Suprapubic skin (tissue), 4 donors: ENCODE measurements at regions not wholly inside any gene's neighbourhood (a gene's known extent, or its start where the extent isn't known, plus 50 kb on each side); places are given as distances from the start of the nearest gene placed in this dataset.
"Not testable (repeated sequence)": the region's sequence is repeated elsewhere in the genome, so short reads cannot be mapped to it uniquely, and the experiment has no call there.

Experiments used
- DNase-seq, 2 donors: peaks; one replicate each; pipeline ENCODE4 v3.0.0-alpha.2; 2019; ENCODE audit warnings: low spot score in 2 of 2
- H3K27ac ChIP-seq: fragments of 200-600 bp; sonication (generic); one replicate; pipeline ENCODE4 v1.5.1; 2019
- H3K27me3 ChIP-seq: fragments of 200-600 bp; sonication (generic); one replicate; pipeline ENCODE4 v1.5.1; 2019
- H3K36me3 ChIP-seq: fragments of 200-600 bp; sonication (generic); one replicate; pipeline ENCODE4 v1.5.1; 2019
- H3K4me1 ChIP-seq: fragments of 200-600 bp; sonication (generic); one replicate; pipeline ENCODE4 v1.5.1; 2019
- H3K4me3 ChIP-seq: fragments of 200-600 bp; sonication (generic); one replicate; pipeline ENCODE4 v1.5.1; 2019; ENCODE audit warnings: mild to moderate bottlenecking
- H3K9me3 ChIP-seq: fragments of 200-600 bp; sonication (generic); one replicate; pipeline ENCODE4 v1.5.1; 2019
- EP300 ChIP-seq: sonication (generic); formaldehyde crosslinking; IDR thresholded peaks from one replicate; pipeline ENCODE4 v1.6.1; 2017; ENCODE audit warnings: antibody characterized with exemption
- POLR2A ChIP-seq, 2 donors: fragments of 450-650 bp; IDR thresholded peaks; one replicate each; pipeline ENCODE4 v1.6.1; 2017; ENCODE audit warnings: antibody characterized with exemption in 2 of 2, mild to moderate bottlenecking in 2 of 2, moderate library complexity in 2 of 2
- POLR2AphosphoS5 ChIP-seq, 3 donors: sonication (generic); formaldehyde crosslinking; IDR thresholded peaks; one replicate each; pipeline ENCODE4 v1.6.1; 2017; ENCODE audit warnings: antibody characterized with exemption in 3 of 3
- WGBS: methylation state at CpG from one replicate; pipeline ENCODE4 v1.1.5; 2018; 5-methylcytosine and 5-hydroxymethylcytosine counted together
- TF ChIP-seq, protein P1 (sequence below), 2 donors: fragments of 200-600 bp in 1 of 2; fragments of 450-650 bp in 1 of 2; sonication (generic) in 1 of 2; IDR thresholded peaks; one replicate each; pipeline ENCODE4 v1.5.1; 2016 to 2019; ENCODE audit warnings: antibody characterized with exemption in 2 of 2, mild to moderate bottlenecking in 1 of 2, moderate library complexity in 1 of 2

GRCh38 chr9:97220894-97221477 lies 86.5 kb upstream of the CCDC180 start:
- no peak overlapping the region for H3K27ac ChIP-seq
- H3K27me3 ChIP-seq, result peaks cover 49% of the 10 kb centered on the region
- no peaks in the 10 kb centered on the region for H3K36me3 ChIP-seq
- TF ChIP-seq POLR2A (IDR thresholded peaks at IDR 0.05), result no peak
- no peak for TF ChIP-seq POLR2AphosphoS5 (IDR thresholded peaks at IDR 0.05)
- TF ChIP-seq, protein P1, sequence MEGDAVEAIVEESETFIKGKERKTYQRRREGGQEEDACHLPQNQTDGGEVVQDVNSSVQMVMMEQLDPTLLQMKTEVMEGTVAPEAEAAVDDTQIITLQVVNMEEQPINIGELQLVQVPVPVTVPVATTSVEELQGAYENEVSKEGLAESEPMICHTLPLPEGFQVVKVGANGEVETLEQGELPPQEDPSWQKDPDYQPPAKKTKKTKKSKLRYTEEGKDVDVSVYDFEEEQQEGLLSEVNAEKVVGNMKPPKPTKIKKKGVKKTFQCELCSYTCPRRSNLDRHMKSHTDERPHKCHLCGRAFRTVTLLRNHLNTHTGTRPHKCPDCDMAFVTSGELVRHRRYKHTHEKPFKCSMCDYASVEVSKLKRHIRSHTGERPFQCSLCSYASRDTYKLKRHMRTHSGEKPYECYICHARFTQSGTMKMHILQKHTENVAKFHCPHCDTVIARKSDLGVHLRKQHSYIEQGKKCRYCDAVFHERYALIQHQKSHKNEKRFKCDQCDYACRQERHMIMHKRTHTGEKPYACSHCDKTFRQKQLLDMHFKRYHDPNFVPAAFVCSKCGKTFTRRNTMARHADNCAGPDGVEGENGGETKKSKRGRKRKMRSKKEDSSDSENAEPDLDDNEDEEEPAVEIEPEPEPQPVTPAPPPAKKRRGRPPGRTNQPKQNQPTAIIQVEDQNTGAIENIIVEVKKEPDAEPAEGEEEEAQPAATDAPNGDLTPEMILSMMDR (IDR thresholded peaks at IDR 0.05), result no peak
- TF ChIP-seq EP300, result no peak
- peak in 1 of 2 donors; percentile 62 for DNase-seq
- peak overlapping the region; percentile 39 for H3K4me3 ChIP-seq
- 6% methylated on average over 41 of the region's 44 CpGs for WGBS
- peaks cover 14% of the 10 kb centered on the region for H3K4me1 ChIP-seq
- no peaks in the 10 kb centered on the region for H3K9me3 ChIP-seq

DNA sequence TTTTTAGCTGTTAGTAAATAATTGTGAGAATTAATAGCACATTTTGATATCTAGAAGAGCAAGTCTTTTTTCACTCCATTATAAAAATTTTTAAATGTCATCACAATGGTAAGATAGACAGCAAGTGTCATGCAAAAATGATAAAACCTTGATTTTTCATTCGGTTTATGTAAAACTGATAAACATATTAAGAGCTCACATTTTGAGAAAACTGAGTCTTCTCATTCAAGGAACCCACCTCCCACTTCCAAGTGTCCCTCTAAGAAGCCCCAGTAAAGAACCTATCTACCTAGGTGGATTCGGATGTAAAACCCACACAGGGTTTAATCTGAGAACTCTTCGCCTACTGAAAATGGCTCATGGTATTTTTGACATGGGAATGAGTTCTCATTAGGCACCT lies 87.1 kb upstream of the CCDC180 start:
- not testable (repeated sequence) for H3K9me3 ChIP-seq, H3K27ac ChIP-seq, H3K36me3 ChIP-seq, DNase-seq, H3K4me3 ChIP-seq
- peaks cover 14% of the 10 kb centered on the region for H3K4me1 ChIP-seq
- H3K27me3 ChIP-seq, result peaks cover 52% of the 10 kb centered on the region
- WGBS, result 22% methylated on average over 3 of the region's 3 CpGs

GRCh38 chr9:97219443-97220140 lies 87.9 kb upstream of the CCDC180 start:
- Histone ChIP-seq H3K4me1 (peaks cover 14% of the 10 kb centered on the region), H3K27me3 (peaks cover 53% of the 10 kb centered on the region)
- WGBS, result 58% methylated on average over 11 of the region's 12 CpGs
- H3K4me3 ChIP-seq, H3K36me3 ChIP-seq, DNase-seq, H3K27ac ChIP-seq, H3K9me3 ChIP-seq: not testable (repeated sequence)

DNA sequence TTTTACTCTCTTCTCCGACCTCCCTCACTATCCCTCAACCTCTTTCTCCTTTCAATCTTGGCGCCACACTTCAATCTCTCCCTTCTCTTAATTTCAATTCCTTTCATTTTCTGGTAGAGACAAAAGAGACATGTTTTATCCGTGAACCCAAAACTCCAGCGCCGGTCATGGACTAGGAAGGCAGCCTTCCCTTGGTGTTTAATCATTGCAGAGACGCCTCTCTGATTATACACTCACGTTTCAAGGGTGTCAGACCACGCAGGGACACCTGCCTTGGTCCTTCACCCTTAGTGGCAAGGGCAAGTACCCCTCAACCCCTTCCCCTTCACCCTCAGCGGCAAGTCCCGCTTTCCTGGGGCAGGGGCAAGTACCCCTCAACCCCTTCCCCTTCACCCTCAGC lies 92.3 kb upstream of the CCDC180 start:
- H3K27ac ChIP-seq, H3K36me3 ChIP-seq, DNase-seq, H3K4me3 ChIP-seq, H3K4me1 ChIP-seq, H3K9me3 ChIP-seq: not testable (repeated sequence)
- WGBS, result 79% methylated on average over 9 of the region's 10 CpGs
- H3K27me3 ChIP-seq, result peaks cover 19% of the 10 kb centered on the region

GRCh38 chr9:97214556-97214955 lies 92.9 kb upstream of the CCDC180 start:
- not testable (repeated sequence) for H3K4me1 ChIP-seq, H3K36me3 ChIP-seq, H3K27ac ChIP-seq, H3K9me3 ChIP-seq, DNase-seq, H3K4me3 ChIP-seq
- 79% methylated on average over 6 of the region's 6 CpGs for WGBS
- H3K27me3 ChIP-seq, result peaks cover 13% of the 10 kb centered on the region

GRCh38 chr9:97199683-97200082 lies 107.8 kb upstream of the CCDC180 start:
- WGBS, result 96% methylated on average over 20 of the region's 20 CpGs
- not testable (repeated sequence) for H3K4me1 ChIP-seq, H3K36me3 ChIP-seq

GRCh38 chr9:97193767-97194166 lies 113.7 kb upstream of the CCDC180 start:
- not testable (repeated sequence) for H3K4me3 ChIP-seq, DNase-seq, H3K36me3 ChIP-seq, H3K9me3 ChIP-seq, H3K27ac ChIP-seq, H3K27me3 ChIP-seq, H3K4me1 ChIP-seq
- 87% methylated on average over 4 of the region's 4 CpGs for WGBS

More at GRCh38 chr9:97199683-97200082, 107.8 kb upstream of the CCDC180 start:
- not testable (repeated sequence) for H3K27ac ChIP-seq, DNase-seq, H3K27me3 ChIP-seq, H3K9me3 ChIP-seq, H3K4me3 ChIP-seq

DNA sequence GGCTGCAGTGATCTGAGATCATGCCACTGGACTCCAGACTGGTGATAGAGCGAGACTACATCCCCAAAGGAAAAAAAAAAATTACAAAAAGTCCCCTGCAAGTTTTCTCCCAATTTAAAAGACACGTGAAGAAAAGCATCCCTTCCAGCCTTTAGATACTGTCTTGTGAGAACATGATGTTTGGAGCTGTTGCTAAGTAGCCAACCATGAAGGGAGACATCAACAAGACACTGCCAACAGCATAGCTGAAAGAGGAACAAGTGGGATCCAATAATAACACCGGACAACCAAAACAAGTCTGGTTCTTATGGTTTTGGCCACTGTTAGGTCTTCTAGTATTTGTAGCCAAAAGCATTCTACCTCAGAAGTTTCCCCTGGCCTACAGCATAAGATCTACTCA lies 118.9 kb upstream of the CCDC180 start:
- Histone ChIP-seq H3K4me1 (no peaks in the 10 kb centered on the region), H3K36me3 (no peaks in the 10 kb centered on the region), H3K9me3 (no peaks in the 10 kb centered on the region), H3K4me3 (no peak overlapping the region), H3K27ac (no peak overlapping the region), H3K27me3 (no peaks in the 10 kb centered on the region)
- TF ChIP-seq EP300 (no peak), POLR2AphosphoS5 (IDR thresholded peaks at IDR 0.05) (no peak), POLR2A (IDR thresholded peaks at IDR 0.05) (no peak)
- TF ChIP-seq, protein P1 (IDR thresholded peaks at IDR 0.05), result no peak
- no peak for DNase-seq
- WGBS, result 80% methylated on average over 3 of the region's 3 CpGs

- not testable (repeated sequence) for H3K9me3 ChIP-seq, H3K27ac ChIP-seq, H3K4me1 ChIP-seq, DNase-seq, H3K4me3 ChIP-seq, H3K36me3 ChIP-seq, H3K27me3 ChIP-seq
- 67% methylated on average over 1 of the region's 1 CpG for WGBS
Measured at GRCh38 chr9:97187706-97188105, 119.8 kb upstream of the CCDC180 start.
